NCI-H2227 treated with DMSO at 0.1 percent for 48 hours (cell line): ENCODE measurements at regions not wholly inside any gene's neighbourhood (a gene's known extent, or its start where the extent isn't known, plus 50 kb on each side); places are given as distances from the start of the nearest gene placed in this dataset.
"Not testable (repeated sequence)": the region's sequence is repeated elsewhere in the genome, so short reads cannot be mapped to it uniquely, and the experiment has no call there.

ENCODE experiments used
- DNase-seq: peaks from one replicate; lab custom pipeline; 2025; lab: John Stamatoyannopoulos, UW

- peak; percentile 78 for DNase-seq
Measured at GRCh38 chr7:81478664-81479063, 291.2 kb downstream of the HGF start.

GRCh38 chr7:81478201-81478600 lies 291.6 kb downstream of the HGF start:
- DNase-seq, result not testable (repeated sequence)

GRCh38 chr7:81473236-81473635 lies 296.6 kb downstream of the HGF start:
- no peak for DNase-seq

GRCh38 chr7:81470724-81471379 lies 299.0 kb downstream of the HGF start:
- DNase-seq, result no peak

- DNase-seq, result peak; percentile 74
Measured at GRCh38 chr7:81469869-81470723, 299.8 kb downstream of the HGF start.

- no peak for DNase-seq
Measured at GRCh38 chr7:81469153-81469868, 300.5 kb downstream of the HGF start.

- no peak for DNase-seq
Measured at GRCh38 chr7:81468526-81468925, 301.3 kb downstream of the HGF start.

- no peak for DNase-seq
Measured at GRCh38 chr7:81467964-81468363, 301.9 kb downstream of the HGF start.

GRCh38 chr7:81462672-81463071 lies 307.2 kb downstream of the HGF start:
- DNase-seq, result no peak

GRCh38 chr7:81460250-81461045 lies 309.4 kb downstream of the HGF start:
- no peak for DNase-seq

GRCh38 chr7:81459485-81459884 lies 310.4 kb downstream of the HGF start:
- DNase-seq, result no peak

GRCh38 chr7:81457852-81458522 lies 311.9 kb downstream of the HGF start:
- peak; percentile 32 for DNase-seq

GRCh38 chr7:81453770-81454169 lies 316.1 kb downstream of the HGF start:
- not testable (repeated sequence) for DNase-seq

- DNase-seq, result no peak
Measured at GRCh38 chr7:81449105-81449504, 320.7 kb downstream of the HGF start.

GRCh38 chr7:81447351-81447952 lies 322.4 kb downstream of the HGF start:
- peak; percentile 17 for DNase-seq

GRCh38 chr7:81446212-81446611 lies 323.6 kb downstream of the HGF start:
- no peak for DNase-seq

- DNase-seq, result no peak
Measured at GRCh38 chr7:81445462-81445861, 324.4 kb downstream of the HGF start.

- no peak for DNase-seq
Measured at GRCh38 chr7:81441750-81442149, 328.1 kb downstream of the HGF start.

- DNase-seq, result no peak
Measured at GRCh38 chr7:81439591-81439990, 330.3 kb downstream of the HGF start.

- not testable (repeated sequence) for DNase-seq
Measured at GRCh38 chr7:81437160-81437559, 332.7 kb downstream of the HGF start.
